ENCODE measurements at regions not wholly inside any gene's neighbourhood (a gene's known extent, or its start where the extent isn't known, plus 50 kb on each side); places are given as distances from the start of the nearest gene placed in this dataset.
"Not testable (repeated sequence)": the region's sequence is repeated elsewhere in the genome, so short reads cannot be mapped to it uniquely, and the experiment has no call there.

DNA sequence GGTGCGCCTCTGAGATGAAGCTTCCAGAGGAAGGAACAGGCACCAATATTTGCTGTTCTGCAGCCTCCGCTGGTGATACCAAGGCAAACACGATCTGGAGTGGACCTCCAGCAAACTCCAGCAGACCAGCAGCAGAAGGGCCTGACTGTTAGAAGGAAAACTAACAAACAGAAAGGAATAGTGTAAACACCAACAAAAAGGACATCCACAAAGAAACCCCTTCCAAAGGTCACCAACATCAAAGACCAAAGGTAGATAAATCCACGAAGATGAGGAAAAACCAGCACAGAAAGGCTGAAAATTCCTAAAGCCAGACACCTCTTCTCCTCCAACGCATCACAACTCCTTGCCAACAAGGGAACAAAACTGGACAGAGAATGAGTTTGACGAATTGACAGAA, 68.1 kb upstream of the LIPC start:
- CTCF ChIA-PET; H3K27me3 ChIP-seq (ENCODE audit: insufficient read depth, low read length); ATAC-seq; H3K4me3 ChIP-seq (replicated peaks in 1 of 2; ENCODE audit: low read depth in 1 of 2, low read length in 2 of 2); H3K9ac ChIP-seq (ENCODE audit: low read length); H3K4me2 ChIP-seq (ENCODE audit: low read length); H3K27ac ChIP-seq (ENCODE audit: low read depth, low read length); BruUV-seq (replicated peaks); POLR2A ChIA-PET; H3K4me1 ChIP-seq (ENCODE audit: control insufficient read depth in 1 of 2, insufficient read depth in 2 of 2, low read length in 2 of 2); H3K36me3 ChIP-seq (ENCODE audit: control insufficient read depth in 1 of 2, insufficient read depth in 2 of 2, low read length in 2 of 2); H2AFZ ChIP-seq (ENCODE audit: low read depth, low read length, poor library complexity, severe bottlenecking); H3K9me3 ChIP-seq (ENCODE audit: control insufficient read depth in 1 of 2, insufficient read depth in 1 of 2, low read depth in 1 of 2, low read length in 2 of 2); intact Hi-C loops (cut with micrococcal nuclease); RAD21 ChIA-PET (ENCODE audit: low non-redundant PET in 1 of 2, low total read pairs in 2 of 2, uncharacterized antibody in 2 of 2, unreplicated experiment in 2 of 2); H4K20me1 ChIP-seq (ENCODE audit: insufficient read depth); H3K9me2 ChIP-seq (ENCODE audit: insufficient read depth); H3K79me2 ChIP-seq (ENCODE audit: insufficient read depth, low read length); DNase-seq (ENCODE audit: low read depth, low spot score): not testable (repeated sequence)

DNA sequence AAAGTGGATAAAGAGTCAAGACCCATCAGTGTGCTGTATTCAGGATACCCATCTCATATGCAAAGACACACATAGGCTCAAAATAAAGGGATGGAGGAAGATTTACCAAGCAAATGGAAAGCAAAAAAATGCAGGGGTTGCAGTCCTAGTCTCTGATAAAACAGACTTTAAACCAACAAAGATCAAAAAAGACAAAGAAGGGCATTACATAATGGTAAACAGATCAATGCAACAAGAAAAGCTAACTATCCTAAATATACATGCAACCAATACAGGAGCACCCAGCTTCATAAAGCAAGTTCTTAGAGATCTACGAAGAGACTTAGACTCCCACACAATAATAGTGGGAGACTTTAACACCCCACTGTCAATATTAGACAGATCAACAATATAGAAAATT, 66.7 kb upstream of the LIPC start:
- H4K20me1 ChIP-seq (ENCODE audit: insufficient read depth); H3K4me3 ChIP-seq (replicated peaks in 1 of 2; ENCODE audit: low read depth in 1 of 2, low read length in 2 of 2); H3K27ac ChIP-seq (ENCODE audit: low read depth, low read length); H3K36me3 ChIP-seq (ENCODE audit: control insufficient read depth in 1 of 2, insufficient read depth in 2 of 2, low read length in 2 of 2); H3K4me1 ChIP-seq (ENCODE audit: control insufficient read depth in 1 of 2, insufficient read depth in 2 of 2, low read length in 2 of 2); H3K79me2 ChIP-seq (ENCODE audit: insufficient read depth, low read length); H2AFZ ChIP-seq (ENCODE audit: low read depth, low read length, poor library complexity, severe bottlenecking); H3K9me2 ChIP-seq (ENCODE audit: insufficient read depth); ATAC-seq; RAD21 ChIA-PET (ENCODE audit: low non-redundant PET in 1 of 2, low total read pairs in 2 of 2, uncharacterized antibody in 2 of 2, unreplicated experiment in 2 of 2); BruUV-seq (replicated peaks); intact Hi-C loops (cut with micrococcal nuclease); CTCF ChIA-PET; H3K4me2 ChIP-seq (ENCODE audit: low read length); H3K9me3 ChIP-seq (ENCODE audit: control insufficient read depth in 1 of 2, insufficient read depth in 1 of 2, low read depth in 1 of 2, low read length in 2 of 2); DNase-seq (ENCODE audit: low read depth, low spot score); H3K9ac ChIP-seq (ENCODE audit: low read length); POLR2A ChIA-PET; H3K27me3 ChIP-seq (ENCODE audit: insufficient read depth, low read length): not testable (repeated sequence)

DNA sequence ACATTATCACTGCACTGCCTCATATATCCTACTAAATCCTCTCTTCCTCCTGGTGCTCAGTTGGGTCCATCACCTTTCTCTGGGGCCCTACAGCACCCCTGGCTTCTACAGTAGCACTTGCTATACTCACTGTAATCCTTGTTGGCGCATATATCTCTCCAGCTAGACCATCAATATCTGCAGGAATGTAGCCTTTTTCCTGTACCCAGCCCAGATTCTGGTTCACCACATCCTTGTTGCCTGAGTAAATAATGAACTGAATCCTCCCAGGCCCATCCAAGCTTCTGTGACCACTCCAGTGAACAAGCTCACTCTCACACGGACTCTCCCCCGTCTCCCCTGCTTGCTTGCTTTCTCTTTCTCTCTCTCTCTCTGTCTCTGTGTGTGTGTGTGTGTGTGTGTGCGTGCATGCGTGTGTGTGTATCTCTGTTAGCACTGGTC, 62.5 kb upstream of the LIPC start:
- Histone ChIP-seq H2AFZ (ENCODE audit: low read depth, low read length, poor library complexity, severe bottlenecking) (no peak overlapping the region), H3K79me2 (ENCODE audit: insufficient read depth, low read length) (no peaks in the 10 kb centered on the region), H3K4me3 (replicated peaks in 1 of 2; ENCODE audit: low read depth in 1 of 2, low read length in 2 of 2) (no peak overlapping the region), H3K9ac (ENCODE audit: low read length) (no peak overlapping the region), H4K20me1 (ENCODE audit: insufficient read depth) (no peaks in the 10 kb centered on the region), H3K36me3 (ENCODE audit: control insufficient read depth in 1 of 2, insufficient read depth in 2 of 2, low read length in 2 of 2) (no peaks in the 10 kb centered on the region), H3K4me2 (ENCODE audit: low read length) (no peak overlapping the region), H3K27ac (ENCODE audit: low read depth, low read length) (no peak overlapping the region), H3K9me2 (ENCODE audit: insufficient read depth) (no peaks in the 10 kb centered on the region), H3K4me1 (ENCODE audit: control insufficient read depth in 1 of 2, insufficient read depth in 2 of 2, low read length in 2 of 2) (no peaks in the 10 kb centered on the region), H3K9me3 (ENCODE audit: control insufficient read depth in 1 of 2, insufficient read depth in 1 of 2, low read depth in 1 of 2, low read length in 2 of 2) (no peaks in the 10 kb centered on the region), H3K27me3 (ENCODE audit: insufficient read depth, low read length) (no peaks in the 10 kb centered on the region)
- ATAC-seq (no peak), DNase-seq (ENCODE audit: low read depth, low spot score) (no peak)
- intact Hi-C loops (cut with micrococcal nuclease) = no loop called here
- RAD21 ChIA-PET (ENCODE audit: low non-redundant PET in 1 of 2, low total read pairs in 2 of 2, uncharacterized antibody in 2 of 2, unreplicated experiment in 2 of 2) = no interaction called here
- TF ChIP-seq TCF7L2 (IDR thresholded peaks at IDR 0.05; ENCODE audit: borderline replicate concordance, extremely low read depth, insufficient read depth, insufficient read length) (no peak), YY1 (IDR thresholded peaks at IDR 0.05; ENCODE audit: extremely low read depth, insufficient replicate concordance, low read depth, low read length) (no peak), CBX3 (IDR thresholded peaks at IDR 0.05; ENCODE audit: low read depth) (no peak), RAD21 (IDR thresholded peaks at IDR 0.05; ENCODE audit: low read depth) (no peak), JUND (IDR thresholded peaks at IDR 0.05) (no peak), CEBPB (IDR thresholded peaks at IDR 0.05; ENCODE audit: low read depth) (no peak), SRF (IDR thresholded peaks at IDR 0.05; ENCODE audit: low read depth) (no peak), POLR2A (IDR thresholded peaks at IDR 0.05; ENCODE audit: borderline replicate concordance, extremely low read depth, insufficient read depth, insufficient read length) (no peak), EGR1 (IDR thresholded peaks at IDR 0.05; ENCODE audit: low read depth) (no peak)
- TF ChIP-seq, protein P1, sequence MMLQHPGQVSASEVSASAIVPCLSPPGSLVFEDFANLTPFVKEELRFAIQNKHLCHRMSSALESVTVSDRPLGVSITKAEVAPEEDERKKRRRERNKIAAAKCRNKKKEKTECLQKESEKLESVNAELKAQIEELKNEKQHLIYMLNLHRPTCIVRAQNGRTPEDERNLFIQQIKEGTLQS (IDR thresholded peaks at IDR 0.05) = no peak
- TF ChIP-seq, protein P2, sequence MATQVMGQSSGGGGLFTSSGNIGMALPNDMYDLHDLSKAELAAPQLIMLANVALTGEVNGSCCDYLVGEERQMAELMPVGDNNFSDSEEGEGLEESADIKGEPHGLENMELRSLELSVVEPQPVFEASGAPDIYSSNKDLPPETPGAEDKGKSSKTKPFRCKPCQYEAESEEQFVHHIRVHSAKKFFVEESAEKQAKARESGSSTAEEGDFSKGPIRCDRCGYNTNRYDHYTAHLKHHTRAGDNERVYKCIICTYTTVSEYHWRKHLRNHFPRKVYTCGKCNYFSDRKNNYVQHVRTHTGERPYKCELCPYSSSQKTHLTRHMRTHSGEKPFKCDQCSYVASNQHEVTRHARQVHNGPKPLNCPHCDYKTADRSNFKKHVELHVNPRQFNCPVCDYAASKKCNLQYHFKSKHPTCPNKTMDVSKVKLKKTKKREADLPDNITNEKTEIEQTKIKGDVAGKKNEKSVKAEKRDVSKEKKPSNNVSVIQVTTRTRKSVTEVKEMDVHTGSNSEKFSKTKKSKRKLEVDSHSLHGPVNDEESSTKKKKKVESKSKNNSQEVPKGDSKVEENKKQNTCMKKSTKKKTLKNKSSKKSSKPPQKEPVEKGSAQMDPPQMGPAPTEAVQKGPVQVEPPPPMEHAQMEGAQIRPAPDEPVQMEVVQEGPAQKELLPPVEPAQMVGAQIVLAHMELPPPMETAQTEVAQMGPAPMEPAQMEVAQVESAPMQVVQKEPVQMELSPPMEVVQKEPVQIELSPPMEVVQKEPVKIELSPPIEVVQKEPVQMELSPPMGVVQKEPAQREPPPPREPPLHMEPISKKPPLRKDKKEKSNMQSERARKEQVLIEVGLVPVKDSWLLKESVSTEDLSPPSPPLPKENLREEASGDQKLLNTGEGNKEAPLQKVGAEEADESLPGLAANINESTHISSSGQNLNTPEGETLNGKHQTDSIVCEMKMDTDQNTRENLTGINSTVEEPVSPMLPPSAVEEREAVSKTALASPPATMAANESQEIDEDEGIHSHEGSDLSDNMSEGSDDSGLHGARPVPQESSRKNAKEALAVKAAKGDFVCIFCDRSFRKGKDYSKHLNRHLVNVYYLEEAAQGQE (IDR thresholded peaks at IDR 0.05; ENCODE audit: low read depth) = no peak
- no TSS peak for BruUV-seq (replicated peaks)
- POLR2A ChIA-PET = no interaction called here
- CTCF ChIA-PET = no interaction called here

All from HCT116 (cell line).